HG03457 (cell line): ENCODE measurements at regions not wholly inside any gene's neighbourhood (a gene's known extent, or its start where the extent isn't known, plus 50 kb on each side); places are given as distances from the start of the nearest gene placed in this dataset.
"Not testable (repeated sequence)": the region's sequence is repeated elsewhere in the genome, so short reads cannot be mapped to it uniquely, and the experiment has no call there.

ENCODE experiments used
- ATAC-seq: cut with Tn5 transposase; IDR thresholded peaks from one replicate; pipeline ENCODE4 v1.9.1; 2021; ENCODE audit warnings: moderate number of reproducible peaks; ENCODE audit not compliant: unreplicated experiment

DNA sequence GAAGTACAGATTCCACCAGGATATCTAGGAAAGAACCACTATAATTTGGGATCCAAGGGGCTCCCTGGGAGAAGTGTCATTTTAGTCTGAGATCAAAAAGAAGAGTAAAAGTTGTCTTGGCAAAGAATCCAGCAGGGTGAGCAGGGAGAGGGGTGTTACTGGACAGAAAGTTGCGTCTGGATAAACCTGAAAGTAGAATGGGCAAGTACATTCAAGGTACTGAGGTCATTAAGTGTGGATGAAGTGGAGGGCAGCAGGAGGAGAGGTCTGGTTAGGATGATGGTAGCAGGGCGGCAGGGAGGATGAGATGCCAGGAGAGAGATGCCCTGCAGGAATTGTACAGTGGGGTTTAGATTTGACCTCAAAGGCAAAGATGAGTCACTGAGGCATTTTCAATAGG is 253.3 kb downstream of the KLF13 start:
- no peak for ATAC-seq

DNA sequence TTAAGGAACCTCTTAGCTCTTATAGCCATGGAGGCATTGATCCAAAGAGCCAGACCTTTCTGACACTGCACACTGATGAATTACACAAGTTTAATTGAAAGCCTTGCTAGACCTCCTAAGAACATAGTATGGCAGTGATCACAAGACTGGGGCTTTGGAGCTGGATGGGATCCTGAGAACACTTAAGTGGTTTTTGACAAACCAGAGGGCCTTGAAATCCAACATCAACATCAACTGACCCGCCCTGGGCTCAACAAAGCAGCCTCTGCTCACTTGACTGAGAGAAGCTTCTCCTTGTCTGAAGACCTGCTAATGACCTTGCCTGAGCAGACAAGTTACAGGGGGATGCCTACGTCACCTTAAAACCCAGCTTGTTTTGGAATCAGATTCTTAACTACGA is 257.6 kb downstream of the KLF13 start:
- ATAC-seq, result no peak

DNA sequence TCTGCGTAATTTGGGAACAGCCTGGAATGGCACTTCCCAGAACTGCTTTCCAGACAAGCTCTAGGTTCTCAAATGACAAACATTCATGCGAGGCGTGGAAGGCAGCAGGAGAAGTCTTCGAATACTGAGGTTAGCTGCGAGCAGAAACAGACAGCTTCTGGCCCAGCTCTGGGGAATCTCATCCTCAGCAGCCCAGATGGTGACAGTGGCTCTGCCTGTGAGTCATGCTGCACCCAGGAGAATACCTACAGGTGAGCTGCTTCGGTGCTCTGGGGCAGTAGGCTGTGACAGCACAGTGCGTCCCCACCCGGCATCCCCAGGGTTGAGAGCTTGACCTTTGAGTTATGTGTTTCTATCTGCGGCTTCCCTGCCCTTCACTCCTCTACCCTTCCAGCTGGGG is 258.6 kb downstream of the KLF13 start:
- ATAC-seq, result no peak

DNA sequence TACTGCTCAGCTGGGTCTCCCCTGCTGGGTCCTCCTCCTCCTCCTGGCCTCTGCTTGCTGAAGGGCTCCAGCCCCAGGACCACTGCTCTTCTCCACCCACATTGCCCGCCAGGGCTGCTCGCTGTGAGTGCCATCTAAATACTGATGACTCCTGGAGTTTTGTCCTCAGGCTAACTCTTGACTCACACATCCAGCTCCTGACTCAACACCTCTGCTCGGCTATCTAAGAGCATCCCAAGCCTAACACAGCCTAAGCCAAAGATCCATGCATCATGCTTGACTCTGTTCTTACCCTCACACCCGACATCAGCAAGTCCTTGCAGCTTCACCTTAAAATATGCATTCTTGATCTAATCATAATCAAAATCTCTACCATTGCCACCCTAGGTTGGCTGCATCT is 260.2 kb downstream of the KLF13 start:
- no peak for ATAC-seq

DNA sequence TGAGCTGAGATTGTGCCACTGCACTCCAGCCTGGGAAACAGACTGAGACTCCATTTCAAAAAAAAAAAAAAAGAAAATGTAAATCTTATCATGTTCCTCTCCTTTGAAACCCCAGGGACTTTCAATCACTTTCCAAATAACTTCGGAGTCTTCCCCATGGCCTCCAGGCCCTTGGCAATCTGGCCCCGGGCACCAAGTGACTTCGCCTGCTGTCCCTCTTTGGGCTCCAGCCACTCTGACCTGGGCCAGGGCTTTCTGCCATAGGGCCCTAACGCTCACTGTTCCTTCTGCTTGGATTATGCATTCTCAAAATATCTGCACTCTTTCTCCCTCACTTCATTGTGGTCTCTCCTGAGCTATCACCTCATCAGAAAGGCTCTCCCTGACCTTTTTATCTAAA is 260.9 kb downstream of the KLF13 start:
- ATAC-seq, result no peak

DNA sequence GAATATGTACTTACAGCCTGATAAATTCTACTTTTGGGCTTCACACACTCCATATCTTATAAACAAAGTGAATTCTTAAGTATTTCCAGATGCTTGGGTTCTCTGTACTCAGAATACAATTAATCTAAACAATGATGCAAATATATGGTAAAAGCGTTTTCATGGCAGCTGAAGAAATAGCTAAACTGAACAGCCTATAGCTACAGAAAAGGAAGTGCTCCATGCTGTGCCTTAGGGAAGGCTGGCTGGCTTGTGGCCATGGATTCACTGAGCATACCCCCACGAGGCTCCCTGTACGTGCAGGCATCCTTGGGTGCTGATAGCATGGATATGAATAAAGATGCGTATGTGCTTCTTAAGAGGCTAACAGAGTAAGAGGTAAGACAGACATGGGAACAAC is 264.0 kb downstream of the KLF13 start:
- ATAC-seq, result no peak

DNA sequence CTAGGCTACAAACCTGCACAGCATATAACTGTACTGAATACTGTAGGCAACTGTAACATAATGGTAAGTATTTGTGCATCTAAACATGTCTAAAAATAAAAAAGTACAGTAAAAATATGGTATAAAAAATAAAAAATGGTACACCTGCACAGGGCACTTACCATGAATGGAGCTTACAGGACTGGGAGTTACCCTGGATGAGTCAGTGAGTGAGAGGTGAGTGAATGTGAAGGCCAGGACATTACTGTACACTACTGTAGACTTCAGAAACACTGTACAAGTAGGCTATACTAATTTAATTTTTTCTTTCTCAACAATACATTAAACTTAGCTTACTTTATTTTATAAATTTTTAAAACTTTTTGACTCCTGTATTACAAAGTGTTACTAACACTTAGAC is 265.3 kb downstream of the KLF13 start:
- ATAC-seq, result no peak

DNA sequence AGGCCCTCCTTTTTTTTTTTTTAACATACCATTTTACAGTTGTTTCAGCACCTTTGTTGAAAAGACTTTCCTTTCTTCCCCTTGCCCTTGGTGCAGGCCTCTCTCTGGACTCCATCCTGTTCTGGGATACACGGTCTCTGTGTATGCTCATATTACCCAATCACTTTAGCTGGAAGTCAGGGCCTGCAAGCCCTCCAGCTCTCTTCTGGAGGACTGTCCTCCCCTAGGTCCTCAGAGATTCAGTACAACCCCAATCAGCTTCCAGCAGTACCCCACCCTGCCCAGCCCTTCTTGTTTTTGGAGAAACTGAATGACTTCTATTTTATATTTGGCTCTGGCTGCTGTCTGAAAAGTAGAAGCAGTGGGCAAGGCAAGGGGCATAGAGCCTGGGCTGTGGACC is 270.8 kb downstream of the KLF13 start:
- ATAC-seq, result no peak

DNA sequence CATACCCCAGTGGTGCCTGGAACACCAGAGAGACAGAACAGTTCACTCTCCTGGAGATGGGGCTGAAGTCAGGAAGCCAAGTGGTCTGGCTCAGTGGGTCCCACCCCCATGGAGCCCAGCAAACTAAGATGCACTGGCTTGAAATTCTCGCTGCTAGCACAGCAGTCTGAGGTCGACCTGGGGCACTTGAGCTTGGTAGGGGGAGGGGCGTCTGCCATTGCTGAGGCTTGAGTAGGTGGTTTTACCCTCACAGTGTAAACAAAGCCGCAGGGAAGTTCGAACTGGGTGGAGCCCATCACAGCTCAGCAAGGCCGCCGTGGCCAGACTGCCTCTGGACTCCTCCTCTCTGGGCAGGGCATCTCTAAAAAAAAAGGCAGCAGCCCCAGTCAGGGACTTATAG is 272.0 kb downstream of the KLF13 start:
- ATAC-seq, result no peak

DNA sequence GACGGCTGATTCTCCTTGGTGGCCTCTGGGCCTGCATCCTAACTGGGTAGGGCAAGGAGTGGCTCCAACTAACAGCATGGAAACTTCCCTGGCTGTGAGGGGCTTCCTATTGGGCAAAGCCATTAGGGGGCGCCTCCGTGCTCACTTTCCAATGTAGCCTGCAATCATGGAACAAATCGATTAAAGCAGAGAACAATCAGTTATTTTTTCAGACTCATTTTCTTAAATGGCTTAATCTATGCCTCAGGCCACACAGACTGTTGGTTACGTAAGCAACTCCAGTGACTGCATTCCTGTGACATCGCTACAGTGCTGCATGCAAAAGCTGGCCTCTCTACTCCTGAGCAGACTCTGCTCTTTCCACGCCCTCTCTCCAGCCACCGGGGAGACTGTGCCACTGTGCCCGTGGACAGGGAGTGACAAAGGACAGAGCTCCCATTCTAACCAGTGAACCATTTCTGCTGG is 278.9 kb downstream of the KLF13 start:
- ATAC-seq, result no peak

DNA sequence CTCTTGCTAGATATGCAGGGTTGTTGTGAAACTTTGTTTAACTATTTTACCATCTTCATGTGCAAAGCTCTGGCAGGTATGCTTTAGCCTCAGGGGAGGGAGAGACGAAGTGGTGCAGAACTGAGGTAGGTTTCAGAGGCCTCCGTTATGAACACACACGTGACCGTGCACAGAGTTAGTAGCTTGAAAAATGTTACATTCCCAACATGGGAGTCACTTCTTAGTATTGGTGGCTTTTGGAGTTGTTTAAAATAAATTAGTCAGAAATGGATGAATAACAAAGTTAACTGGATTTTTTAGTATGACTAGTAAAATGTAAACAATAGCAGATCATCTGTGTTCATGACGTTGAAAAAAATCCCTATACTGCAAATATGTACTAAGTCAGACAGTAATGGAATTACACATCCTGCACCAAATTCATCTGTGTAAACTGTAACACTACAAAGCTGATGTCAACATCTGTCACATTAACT is 279.6 kb downstream of the KLF13 start:
- ATAC-seq, result no peak

DNA sequence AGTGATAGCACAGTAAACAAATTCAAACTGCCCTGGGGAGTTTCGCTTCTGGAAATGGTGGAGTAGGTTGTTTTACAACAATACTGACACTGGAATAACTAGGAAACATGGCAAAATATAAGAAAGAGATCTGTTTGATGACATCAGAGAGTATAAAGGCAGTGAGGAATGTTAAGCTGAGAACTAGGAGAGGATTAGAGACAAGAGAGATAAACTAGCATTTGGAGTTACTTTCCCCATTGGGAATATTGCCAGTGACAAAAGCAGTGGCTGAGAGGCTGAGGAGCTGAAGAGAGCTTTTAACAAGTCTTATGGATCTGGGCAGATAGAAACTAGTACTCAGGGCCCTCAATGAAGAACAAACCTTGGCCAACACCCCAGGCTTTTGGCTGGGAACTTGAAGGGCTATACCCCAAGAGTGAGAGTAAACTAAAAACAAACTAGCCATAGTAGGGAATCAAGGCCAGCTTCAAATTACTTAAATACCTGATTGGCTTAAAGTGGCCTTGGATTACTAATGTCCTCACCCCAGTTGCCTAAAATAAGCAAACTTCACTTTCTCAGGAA is 280.4 kb downstream of the KLF13 start:
- ATAC-seq, result no peak

DNA sequence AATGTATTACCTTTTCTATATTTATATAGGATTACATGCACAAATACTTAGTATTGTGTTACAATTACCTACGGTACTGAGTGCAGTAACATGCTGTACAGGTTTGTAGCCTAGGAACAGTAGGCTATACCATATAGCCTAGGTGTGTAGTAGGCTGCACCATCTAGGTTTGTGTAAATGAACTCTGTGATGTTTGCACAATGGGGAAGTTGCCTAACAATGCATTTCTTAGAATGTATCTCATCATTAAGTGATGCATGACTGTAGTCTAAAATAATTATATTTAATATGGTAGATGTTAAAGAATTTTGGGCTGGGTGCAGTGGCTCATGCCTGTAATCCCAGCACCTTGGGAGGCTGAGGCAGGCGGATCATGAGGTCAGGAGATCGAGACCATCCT is 281.0 kb downstream of the KLF13 start:
- ATAC-seq, result no peak

DNA sequence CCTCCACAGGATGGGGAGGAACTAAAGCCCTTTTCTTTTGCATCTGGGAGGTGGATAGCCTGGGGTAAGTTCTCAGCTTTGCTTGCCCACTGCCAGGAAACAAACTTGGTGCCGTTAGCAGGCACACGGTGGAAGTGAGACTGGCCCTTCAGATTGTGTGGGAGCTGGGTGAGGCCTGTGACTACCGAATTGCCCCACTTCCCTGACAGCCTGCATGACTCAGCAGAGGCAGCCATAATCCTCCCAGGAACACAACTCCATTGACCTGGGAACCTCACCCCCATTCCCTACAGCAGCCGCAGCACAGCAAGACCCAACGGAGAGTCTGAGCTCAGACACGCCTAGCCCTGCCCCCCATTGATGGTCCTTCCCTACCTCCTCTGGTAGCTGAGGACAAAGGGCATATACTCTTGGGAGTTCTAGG is 282.6 kb downstream of the KLF13 start:
- ATAC-seq, result no peak

DNA sequence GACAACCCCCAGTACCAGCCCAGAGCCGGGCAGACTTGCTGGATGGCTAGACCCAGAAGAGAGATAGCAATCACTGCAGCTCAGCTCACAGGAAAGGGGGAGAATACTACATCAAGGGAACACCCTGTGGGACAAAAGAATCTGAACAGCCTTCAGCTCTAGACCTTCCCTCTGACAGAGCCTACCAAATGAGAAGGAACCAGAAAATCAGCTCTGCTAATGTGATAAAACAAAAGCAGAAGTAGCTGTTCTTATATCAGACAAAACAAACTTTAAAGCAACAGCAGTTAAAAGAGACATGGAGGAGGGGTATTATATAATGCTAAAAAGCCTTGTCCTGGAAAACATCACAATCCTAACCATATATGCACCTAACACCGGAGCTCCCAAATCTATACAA is 283.3 kb downstream of the KLF13 start:
- no peak for ATAC-seq

DNA sequence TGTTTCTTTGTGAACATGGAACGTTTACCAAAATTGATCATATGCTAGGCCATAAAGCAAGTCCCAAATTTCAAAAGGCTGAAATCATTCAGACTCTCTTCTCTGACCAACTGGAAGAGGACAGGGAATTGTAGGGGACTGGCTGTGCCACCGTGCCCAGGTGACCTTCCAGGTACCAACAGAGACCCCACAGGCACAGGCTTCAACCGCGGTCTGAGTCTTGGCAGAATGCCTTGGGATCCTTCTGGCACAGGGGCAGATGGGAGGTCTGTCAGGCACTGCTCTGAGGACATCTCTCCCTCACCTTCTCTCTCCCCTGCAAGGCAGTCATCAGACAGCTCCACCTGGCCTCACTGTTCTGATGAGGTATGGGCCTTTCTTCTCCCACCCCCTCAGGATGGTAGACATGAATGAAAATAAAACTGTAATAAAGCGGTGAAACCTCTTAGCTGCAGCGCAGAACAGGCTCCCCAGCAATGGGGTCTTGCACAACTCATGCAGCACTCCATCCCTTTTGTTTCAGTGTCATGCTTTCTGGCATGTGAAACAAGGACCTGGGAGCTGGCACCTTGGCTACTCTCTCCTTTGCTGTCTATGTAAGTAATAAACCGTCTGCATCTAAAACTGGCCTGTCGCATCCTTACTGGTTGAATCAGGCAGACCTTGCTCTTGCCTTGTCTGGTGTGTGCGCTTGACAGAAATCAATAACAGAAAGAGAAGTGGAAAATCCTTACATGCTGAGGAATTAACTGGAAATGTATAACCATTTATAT is 289.2 kb downstream of the KLF13 start:
- ATAC-seq, result no peak

DNA sequence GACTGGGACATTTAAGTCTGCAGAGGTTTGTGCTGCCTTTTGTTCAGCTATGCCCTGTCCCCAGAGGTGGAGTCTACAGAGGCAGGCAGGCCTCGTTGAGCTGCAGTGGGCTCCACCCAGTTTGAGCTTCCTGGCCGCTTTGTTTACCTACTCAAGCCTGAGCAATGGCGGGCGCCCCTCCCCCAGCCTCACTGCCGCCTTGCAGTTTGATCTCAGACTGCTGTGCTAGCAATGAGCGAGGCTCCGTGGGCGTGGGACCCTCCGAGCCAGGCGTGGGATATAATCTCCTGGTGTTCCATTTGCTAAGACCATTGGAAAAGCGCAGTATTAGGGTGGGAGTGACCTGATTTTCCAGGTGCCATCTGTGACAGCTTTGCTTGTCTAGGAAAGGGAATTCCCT is 296.7 kb downstream of the KLF13 start:
- ATAC-seq, result not testable (repeated sequence)

DNA sequence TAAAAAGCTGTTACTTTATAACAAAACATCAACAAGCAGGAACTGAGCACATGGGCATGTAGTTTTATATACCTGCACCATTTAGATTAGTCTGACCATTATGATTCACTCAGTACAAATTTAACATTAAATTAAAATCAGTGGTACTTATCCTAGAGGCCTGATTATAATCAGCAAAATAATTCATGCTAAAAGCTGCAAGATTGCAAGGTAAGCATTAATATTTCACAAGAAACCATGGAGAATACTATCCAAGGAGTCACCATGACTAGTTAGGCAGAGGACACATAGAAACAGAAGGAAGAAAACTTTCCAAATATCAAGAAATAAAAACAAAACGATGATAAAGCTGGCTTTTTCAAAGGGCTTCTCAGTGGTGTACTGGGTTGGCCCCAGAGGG is 297.5 kb downstream of the KLF13 start:
- not testable (repeated sequence) for ATAC-seq

DNA sequence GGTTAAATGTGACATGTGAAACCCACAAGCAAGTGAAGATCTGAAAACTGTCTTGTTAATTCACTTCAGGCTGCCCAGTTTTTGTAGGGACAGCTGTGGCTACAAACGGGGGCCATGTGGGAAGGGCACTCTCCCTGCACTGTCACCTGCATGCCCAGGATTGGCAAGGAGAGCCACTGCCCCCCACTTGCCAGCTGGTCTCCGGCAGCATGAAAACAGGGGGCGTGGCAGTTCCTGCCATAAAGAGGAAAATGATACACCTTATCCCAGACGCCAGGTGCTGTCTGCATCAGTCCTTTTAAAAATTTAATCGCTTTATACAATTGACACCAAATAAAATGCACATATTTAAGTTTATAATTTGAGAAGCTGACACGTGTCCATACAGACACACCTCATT is 309.1 kb downstream of the KLF13 start:
- not testable (repeated sequence) for ATAC-seq

DNA sequence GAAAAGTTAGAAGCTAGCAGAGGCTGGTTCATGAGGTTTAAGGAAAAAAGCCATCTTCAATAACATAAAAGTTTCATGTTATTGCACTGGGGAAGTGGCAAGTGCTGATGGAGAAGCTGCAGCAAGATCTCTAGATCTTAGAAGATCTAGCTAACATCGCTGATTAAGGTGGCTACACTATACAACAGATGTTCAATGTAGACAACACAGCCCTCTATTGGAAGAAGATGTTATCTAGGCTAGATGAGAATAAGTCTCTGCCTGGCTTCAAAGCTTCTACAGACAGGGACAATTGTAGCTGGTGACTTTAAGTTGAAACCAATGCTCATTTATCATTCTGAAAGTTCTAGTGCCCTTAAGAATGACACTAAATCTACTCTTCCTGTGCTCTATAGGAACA is 310.3 kb downstream of the KLF13 start:
- ATAC-seq, result not testable (repeated sequence)

DNA sequence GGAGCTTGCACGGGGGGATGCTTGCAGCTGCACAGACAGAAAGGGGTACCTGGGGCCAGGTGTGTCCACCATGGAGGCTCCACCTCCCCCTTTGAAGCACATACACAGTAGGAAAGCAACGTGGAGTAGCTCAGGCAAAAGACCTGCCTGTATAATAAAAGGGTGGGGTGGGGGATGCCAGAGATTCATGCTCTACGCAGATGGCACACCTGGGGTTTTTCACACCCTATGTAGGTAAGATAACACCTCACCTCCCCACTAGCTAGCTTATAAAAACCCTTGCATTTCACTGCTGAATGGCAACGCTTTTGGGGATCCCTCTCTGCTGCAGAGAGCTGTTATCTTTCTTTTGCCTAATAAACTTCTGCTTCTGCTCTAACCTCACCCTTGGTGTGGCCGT is 317.3 kb downstream of the KLF13 start:
- not testable (repeated sequence) for ATAC-seq

DNA sequence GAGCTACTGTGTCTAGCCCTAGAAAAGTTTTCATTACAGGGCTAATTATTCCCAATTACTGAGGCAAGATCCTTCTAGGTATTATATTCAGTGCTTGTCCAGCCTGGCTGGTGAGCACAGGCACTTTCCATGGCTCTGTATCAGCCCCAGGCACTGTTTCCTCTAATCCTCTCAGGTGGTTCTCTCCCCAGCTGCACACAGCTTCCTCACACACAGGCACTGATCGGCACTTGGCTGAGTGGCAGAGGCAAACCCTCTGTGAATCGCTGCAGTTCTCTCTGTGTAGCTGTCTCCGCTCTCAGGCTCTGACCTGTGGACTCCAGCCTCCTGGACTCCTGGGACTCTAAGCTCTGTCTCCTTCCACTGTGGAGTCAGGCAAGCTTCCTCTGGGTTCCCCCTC is 318.1 kb downstream of the KLF13 start:
- ATAC-seq, result not testable (repeated sequence)
